GM10248 (cell line): ENCODE measurements at regions not wholly inside any gene's neighbourhood (a gene's known extent, or its start where the extent isn't known, plus 50 kb on each side); places are given as distances from the start of the nearest gene placed in this dataset.
"Not testable (repeated sequence)": the region's sequence is repeated elsewhere in the genome, so short reads cannot be mapped to it uniquely, and the experiment has no call there.

ENCODE experiments used
- CTCF ChIA-PET: fragments of 300-600 bp; sonication (Branson Sonifier 250); formaldehyde crosslinking; extraction: SDS; loops from one replicate; lab custom pipeline; 2021; ENCODE audit warnings: antibody characterized with exemption; lab: Yijun Ruan, JAX
- POLR2A ChIA-PET: fragments of 350-650 bp; sonication (Branson Sonifier 250); formaldehyde crosslinking; extraction: SDS; loops from one replicate; lab custom pipeline; 2020; ENCODE audit warnings: antibody characterized with exemption; lab: Yijun Ruan, JAX
- DNase-seq: peaks from one replicate; pipeline ENCODE4 v3.0.0; 2012; ENCODE audit errors: extremely low spot score
- CTCF ChIP-seq: IDR thresholded peaks from 2 replicates; pipeline ENCODE4 v1.5.1; 2012; ENCODE audit warnings: mild to moderate bottlenecking, low read depth; ENCODE audit errors: extremely low read depth, missing control alignments, control extremely low read depth

DNA sequence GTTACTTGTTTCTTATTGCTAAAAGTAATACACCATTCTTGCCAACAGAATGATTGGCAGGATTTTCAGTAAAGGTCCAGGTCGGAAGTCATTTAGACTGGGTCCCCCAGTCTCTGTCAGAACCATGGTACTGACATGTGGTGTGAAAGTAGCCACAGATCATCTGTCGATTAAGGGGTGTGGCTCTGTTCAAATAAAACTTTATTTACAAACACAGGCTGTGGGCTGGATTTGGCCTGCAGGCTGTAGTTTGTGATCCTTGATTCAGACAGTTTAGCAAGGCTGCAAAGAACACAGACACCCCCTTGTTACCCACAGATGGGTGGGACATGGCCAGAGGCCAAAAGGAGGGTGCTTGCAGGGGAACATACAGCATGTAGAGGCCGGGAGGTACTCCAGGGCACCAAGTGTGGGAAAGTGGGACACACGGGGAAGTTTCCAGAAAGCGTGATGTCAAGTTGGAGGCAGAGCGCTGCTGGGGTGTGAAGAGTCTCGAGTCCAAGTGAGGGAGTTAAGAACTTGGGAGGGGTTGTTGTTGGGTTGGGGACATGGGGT lies 104.1 kb upstream of the CCZ1B start:
- POLR2A ChIA-PET, DNase-seq: not testable (repeated sequence)
- CTCF ChIA-PET: interaction anchor here (1.1 to 2.3 kb wide), 4 partner anchors 9 to 423 kb away, joined by 3 to 7 read pairs (median 4); no protein-coding TSS in a partner anchor

DNA sequence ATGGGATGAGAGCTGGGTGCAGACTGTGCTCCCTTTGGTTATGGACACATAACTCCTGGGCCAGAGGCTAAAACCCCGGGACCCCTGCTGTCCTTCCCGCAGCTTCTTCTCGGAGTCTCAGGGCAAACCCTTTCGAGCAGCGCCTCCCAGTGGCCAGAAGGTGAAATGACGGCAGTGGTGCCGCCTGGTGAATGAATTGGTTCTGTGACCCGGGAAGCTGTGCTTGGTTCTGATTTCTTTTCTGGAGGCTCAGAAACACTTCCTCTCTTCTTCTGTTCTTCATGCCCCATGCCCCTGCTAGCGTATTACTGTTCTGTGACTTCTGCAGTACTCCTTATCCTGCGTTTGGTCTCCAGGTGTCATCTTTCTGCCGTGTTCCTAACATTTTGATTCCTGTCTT lies 104.7 kb upstream of the CCZ1B start:
- TF ChIP-seq CTCF: peak; percentile 31
- POLR2A ChIA-PET, DNase-seq: not testable (repeated sequence)
- CTCF ChIA-PET: interaction anchor here (1.1 to 2.3 kb wide), 4 partner anchors 10 to 424 kb away, joined by 3 to 7 read pairs (median 4); no protein-coding TSS in a partner anchor

- DNase-seq, POLR2A ChIA-PET: not testable (repeated sequence)
- CTCF ChIA-PET: interaction anchor here (1.8 kb wide), 1 partner anchor 425 kb away, joined by 4 read pairs; no protein-coding TSS in a partner anchor
Observed at GRCh38 chr7:6931456-6931855, 105.4 kb upstream of the CCZ1B start.

DNA sequence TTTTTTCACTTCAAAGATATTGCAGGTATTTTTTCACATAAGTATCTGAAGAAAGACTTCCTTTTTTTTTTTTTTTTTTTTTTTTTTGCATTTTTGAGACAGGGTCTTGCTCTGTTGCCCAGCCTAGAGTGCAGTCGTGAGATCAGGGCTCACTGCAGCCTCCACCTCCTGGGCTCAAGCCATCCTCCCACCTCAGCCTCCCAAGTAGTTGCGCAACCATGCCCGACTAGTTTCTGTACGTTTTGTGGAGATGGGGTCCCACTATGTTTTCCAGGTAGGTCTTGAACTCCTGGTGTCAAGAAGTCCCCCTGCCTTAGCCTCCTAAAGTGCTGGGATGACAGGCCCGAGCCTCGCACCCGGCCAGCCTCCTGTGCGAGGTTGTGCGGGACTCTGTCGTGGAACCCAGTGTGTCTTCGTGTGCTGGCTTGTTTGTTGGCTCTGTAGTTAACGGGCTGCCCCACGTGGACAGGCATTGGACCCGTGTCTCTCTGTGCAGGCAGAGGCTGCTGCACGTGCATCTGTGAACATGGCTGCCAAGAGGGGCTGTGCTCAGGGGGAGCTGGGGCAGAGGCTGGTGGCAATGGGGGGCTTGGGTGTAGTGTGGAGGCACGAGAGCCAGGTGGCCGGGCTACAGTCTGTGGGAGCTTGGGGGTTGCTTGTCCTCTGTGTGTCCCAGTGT lies 108.0 kb upstream of the CCZ1B start:
- CTCF ChIA-PET, DNase-seq, POLR2A ChIA-PET: not testable (repeated sequence)

GRCh38 chr7:6934981-6935380 lies 108.9 kb upstream of the CCZ1B start:
- POLR2A ChIA-PET: no interaction called here
- no peak for TF ChIP-seq CTCF
- CTCF ChIA-PET: no interaction called here
- no peak for DNase-seq

DNA sequence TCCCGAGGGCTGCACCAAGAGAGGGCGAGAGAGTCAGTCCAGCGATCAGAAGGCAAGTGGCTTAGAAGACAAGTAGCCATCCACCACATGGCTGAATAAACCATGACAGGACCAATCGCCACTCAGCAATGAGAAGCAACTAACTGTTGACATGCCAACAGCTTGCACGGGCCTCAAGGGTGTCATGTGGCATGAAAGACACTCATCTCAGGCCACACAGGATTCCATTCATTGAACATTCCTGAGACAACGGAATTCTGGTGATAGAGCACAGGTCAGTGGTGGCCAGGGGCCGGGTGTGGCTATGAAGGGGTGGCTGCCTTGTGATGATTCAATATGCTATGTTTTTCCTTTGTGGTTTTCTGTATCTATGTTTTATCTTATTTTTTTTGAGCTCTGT lies 110.6 kb upstream of the CCZ1B start:
- CTCF ChIA-PET, DNase-seq, POLR2A ChIA-PET: not testable (repeated sequence)

GRCh38 chr7:6937746-6938145 lies 111.7 kb upstream of the CCZ1B start:
- CTCF ChIA-PET, DNase-seq, POLR2A ChIA-PET: not testable (repeated sequence)

GRCh38 chr7:6938284-6938683 lies 112.2 kb upstream of the CCZ1B start:
- DNase-seq, POLR2A ChIA-PET, CTCF ChIA-PET: not testable (repeated sequence)
- peak; percentile 44 for TF ChIP-seq CTCF

GRCh38 chr7:6939126-6939525 lies 113.1 kb upstream of the CCZ1B start:
- CTCF ChIA-PET: interaction anchor here (2.0 kb wide), 1 partner anchor 424 kb away, joined by 6 read pairs; no protein-coding TSS in a partner anchor
- POLR2A ChIA-PET, DNase-seq: not testable (repeated sequence)

DNA sequence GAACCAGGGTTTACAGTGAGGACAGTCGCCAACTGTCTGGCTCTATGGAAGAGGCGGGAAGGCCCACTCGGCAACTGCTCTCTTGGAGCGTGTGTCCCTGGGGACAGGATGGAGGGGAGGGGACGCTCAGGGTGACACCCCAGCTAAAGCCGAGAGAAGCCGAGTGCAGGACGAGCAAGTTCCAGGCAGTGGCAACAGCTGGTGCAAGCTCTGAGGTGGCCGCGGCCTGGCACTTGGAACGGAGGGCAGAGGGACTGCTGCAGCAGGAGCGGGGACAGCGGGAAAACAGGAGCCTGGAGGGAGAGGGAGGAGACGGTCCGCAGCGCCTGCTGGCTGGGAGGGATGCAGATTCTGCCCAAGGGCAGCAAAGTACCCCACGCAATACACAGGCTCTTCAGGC lies 113.8 kb upstream of the CCZ1B start:
- POLR2A ChIA-PET, DNase-seq: not testable (repeated sequence)
- CTCF ChIA-PET: interaction anchor here (2.0 kb wide), 1 partner anchor 424 kb away, joined by 6 read pairs; no protein-coding TSS in a partner anchor

DNA sequence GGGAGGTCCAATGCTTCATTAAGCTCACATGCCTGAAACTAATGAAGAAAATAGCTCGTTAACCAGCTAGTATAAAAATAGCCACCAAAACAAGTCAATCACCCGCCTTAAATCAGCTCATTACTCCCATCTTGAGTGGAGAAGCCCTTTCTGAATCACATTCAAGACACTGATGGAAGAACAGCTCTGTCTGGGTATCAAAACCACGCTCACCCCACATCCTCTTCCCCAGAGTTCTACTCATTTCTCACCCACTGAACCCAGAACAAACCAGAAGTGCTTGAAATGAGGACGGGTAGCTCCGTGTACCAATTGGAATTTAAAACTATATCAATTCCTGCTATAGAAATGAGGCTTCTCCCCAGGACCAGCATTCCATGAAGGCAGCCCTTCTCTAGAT lies 120.8 kb upstream of the CCZ1B start:
- CTCF ChIA-PET: interaction anchor here (1.1 kb wide), 1 partner anchor 17 kb away, joined by 4 read pairs; no protein-coding TSS in a partner anchor
- POLR2A ChIA-PET, DNase-seq: not testable (repeated sequence)

DNA sequence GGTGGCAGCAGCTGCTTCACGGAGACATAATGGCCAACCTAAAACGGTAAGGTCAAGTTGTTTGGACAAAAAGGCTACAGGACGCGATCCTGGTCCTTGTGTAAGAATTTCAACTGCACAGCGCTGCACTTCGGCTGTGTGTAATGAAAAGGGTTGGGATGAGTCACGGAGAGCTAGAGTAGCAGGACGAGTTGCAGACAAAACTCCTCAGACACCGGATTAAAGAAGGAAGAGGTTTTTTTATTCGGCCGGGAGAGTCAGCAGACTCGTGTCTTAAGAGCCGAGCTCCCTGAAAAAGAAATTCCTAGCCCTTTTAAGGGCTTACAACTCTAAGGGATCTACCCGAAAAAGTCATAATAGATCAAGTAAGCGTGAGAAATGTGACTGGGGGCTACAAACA lies 124.2 kb upstream of the CCZ1B start:
- CTCF ChIA-PET, DNase-seq, POLR2A ChIA-PET: not testable (repeated sequence)

GRCh38 chr7:6951553-6951952 lies 125.5 kb upstream of the CCZ1B start:
- CTCF ChIA-PET, POLR2A ChIA-PET, DNase-seq: not testable (repeated sequence)
